Activated CD4-positive, alpha-beta T cell treated with anti-CD3 and anti-CD28 coated beads for 4 hours (primary cell): ENCODE measurements at regions not wholly inside any gene's neighbourhood (a gene's known extent, or its start where the extent isn't known, plus 50 kb on each side); places are given as distances from the start of the nearest gene placed in this dataset.
"Not testable (repeated sequence)": the region's sequence is repeated elsewhere in the genome, so short reads cannot be mapped to it uniquely, and the experiment has no call there.

Experiments
- DNase-seq, 2 donors: peaks; one replicate each; pipeline ENCODE4 v3.0.0-alpha.2; 2020

- DNase-seq = no peak
Observed at GRCh38 chr11:38384568-38384967, 1786.5 kb upstream of the RAG2 start.

GRCh38 chr11:38365274-38365673, 1767.2 kb upstream of the RAG2 start:
- no peak for DNase-seq

GRCh38 chr11:38356255-38356654, 1758.2 kb upstream of the RAG2 start:
- no peak for DNase-seq

GRCh38 chr11:38345286-38345685, 1747.2 kb upstream of the RAG2 start:
- DNase-seq = no peak

- DNase-seq = not testable (repeated sequence)
Observed at GRCh38 chr11:38341612-38342011, 1743.6 kb upstream of the RAG2 start.

GRCh38 chr11:38339835-38340440, 1741.9 kb upstream of the RAG2 start:
- no peak for DNase-seq

- DNase-seq = not testable (repeated sequence)
Observed at GRCh38 chr11:38338022-38338421, 1740.0 kb upstream of the RAG2 start.

- DNase-seq = no peak
Observed at GRCh38 chr11:38332046-38332445, 1734.0 kb upstream of the RAG2 start.

- no peak for DNase-seq
Observed at GRCh38 chr11:38330578-38330977, 1732.5 kb upstream of the RAG2 start.

GRCh38 chr11:38323961-38324761, 1726.1 kb upstream of the RAG2 start:
- no peak for DNase-seq

- DNase-seq = no peak
Observed at GRCh38 chr11:38315151-38315550, 1717.1 kb upstream of the RAG2 start.

GRCh38 chr11:38307455-38307854, 1709.4 kb upstream of the RAG2 start:
- no peak for DNase-seq

- no peak for DNase-seq
Observed at GRCh38 chr11:38305682-38306081, 1707.6 kb upstream of the RAG2 start.

- DNase-seq = no peak
Observed at GRCh38 chr11:38304926-38305325, 1706.9 kb upstream of the RAG2 start.

GRCh38 chr11:38302564-38302963, 1704.5 kb upstream of the RAG2 start:
- DNase-seq = no peak

- no peak for DNase-seq
Observed at GRCh38 chr11:38300570-38300969, 1702.5 kb upstream of the RAG2 start.

GRCh38 chr11:38296211-38296776, 1698.3 kb upstream of the RAG2 start:
- no peak for DNase-seq

GRCh38 chr11:38282718-38283117, 1684.7 kb upstream of the RAG2 start:
- DNase-seq = no peak

- DNase-seq = no peak
Observed at GRCh38 chr11:38278457-38279141, 1680.6 kb upstream of the RAG2 start.

- no peak for DNase-seq
Observed at GRCh38 chr11:38274031-38274430, 1676.0 kb upstream of the RAG2 start.

- DNase-seq = no peak
Observed at GRCh38 chr11:38272376-38272775, 1674.3 kb upstream of the RAG2 start.

- no peak for DNase-seq
Observed at GRCh38 chr11:38266691-38267090, 1668.7 kb upstream of the RAG2 start.

GRCh38 chr11:38256436-38256835, 1658.4 kb upstream of the RAG2 start:
- DNase-seq = no peak

GRCh38 chr11:38254913-38255312, 1656.9 kb upstream of the RAG2 start:
- no peak for DNase-seq
